Erythroblast (primary cell): ENCODE measurements at regions not wholly inside any gene's neighbourhood (a gene's known extent, or its start where the extent isn't known, plus 50 kb on each side); places are given as distances from the start of the nearest gene placed in this dataset.

Source experiments
- GATA1 ChIP-seq: IDR thresholded peaks from 2 replicates; pipeline ENCODE4 v1.6.1; 2011; ENCODE audit warnings: low read depth, mild to moderate bottlenecking, control low read depth, low read length, moderate library complexity
- POLR2A ChIP-seq: IDR thresholded peaks from 2 replicates; pipeline ENCODE4 v1.6.1; 2011; ENCODE audit warnings: mild to moderate bottlenecking, low read length

DNA sequence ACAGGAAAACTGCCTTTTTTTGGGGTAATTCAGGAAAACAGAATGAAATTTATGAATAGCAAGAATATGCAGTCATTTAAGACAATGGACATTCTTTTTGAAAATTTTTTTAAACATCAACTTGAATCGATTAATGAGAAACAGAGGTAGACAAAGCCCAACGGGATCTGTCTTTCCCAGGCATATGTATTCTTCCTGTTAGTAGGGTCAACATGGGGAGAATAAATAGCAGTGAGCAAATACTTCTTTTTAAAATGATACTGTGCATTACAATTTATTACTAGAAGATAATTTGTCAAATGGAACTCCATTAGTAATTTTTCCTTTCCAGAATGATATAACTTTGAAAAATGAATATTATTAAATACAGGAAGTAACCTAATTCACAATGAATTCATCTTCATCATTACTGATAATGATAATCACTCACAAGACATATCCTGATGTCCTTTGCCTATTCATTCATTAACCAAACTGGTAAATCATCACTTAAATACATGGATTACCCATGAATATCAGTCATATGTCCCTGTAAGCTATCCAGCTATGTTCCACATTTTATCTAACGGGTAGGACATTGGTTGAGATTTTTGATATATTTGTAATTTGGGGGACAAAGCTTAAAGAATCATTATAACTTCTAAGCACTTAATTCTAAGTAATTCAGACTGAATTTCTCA lies 209.2 kb upstream of the CDIN1 start:
- TF ChIP-seq POLR2A = no peak
- TF ChIP-seq GATA1 = no peak
